GM19238 (cell line): ENCODE measurements at regions not wholly inside any gene's neighbourhood (a gene's known extent, or its start where the extent isn't known, plus 50 kb on each side); places are given as distances from the start of the nearest gene placed in this dataset.

ENCODE experiments used
- DNase-seq: peaks from one replicate; pipeline ENCODE4 v3.0.0; 2011; ENCODE audit warnings: low spot score; ENCODE audit not compliant: insufficient read length

- no peak for DNase-seq
Measured at GRCh38 chr10:29021591-29021990, 267.3 kb upstream of the LYZL1 start.

DNA sequence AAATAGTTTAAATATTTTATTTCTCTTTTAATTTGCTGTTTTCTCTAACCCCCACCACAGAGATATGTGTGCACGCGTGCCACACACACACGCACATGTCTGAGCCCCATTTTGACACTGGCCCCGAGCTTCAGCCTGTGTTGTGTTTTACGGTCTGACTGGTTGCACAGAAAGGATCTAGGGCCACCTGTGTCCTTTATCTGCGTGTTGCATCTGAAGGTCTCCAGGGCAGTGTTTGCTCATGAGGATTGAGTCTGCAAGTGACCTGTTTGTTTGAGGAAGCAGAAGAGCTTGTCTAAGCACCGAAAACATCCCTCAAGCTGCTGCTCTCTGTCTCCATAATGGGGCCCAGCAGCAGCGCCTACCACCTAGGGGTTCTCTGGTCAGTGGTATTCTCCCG lies 266.4 kb upstream of the LYZL1 start:
- DNase-seq: no peak

- no peak for DNase-seq
Measured at GRCh38 chr10:29023678-29024077, 265.2 kb upstream of the LYZL1 start.

GRCh38 chr10:29026065-29026797 lies 262.6 kb upstream of the LYZL1 start:
- no peak for DNase-seq

DNA sequence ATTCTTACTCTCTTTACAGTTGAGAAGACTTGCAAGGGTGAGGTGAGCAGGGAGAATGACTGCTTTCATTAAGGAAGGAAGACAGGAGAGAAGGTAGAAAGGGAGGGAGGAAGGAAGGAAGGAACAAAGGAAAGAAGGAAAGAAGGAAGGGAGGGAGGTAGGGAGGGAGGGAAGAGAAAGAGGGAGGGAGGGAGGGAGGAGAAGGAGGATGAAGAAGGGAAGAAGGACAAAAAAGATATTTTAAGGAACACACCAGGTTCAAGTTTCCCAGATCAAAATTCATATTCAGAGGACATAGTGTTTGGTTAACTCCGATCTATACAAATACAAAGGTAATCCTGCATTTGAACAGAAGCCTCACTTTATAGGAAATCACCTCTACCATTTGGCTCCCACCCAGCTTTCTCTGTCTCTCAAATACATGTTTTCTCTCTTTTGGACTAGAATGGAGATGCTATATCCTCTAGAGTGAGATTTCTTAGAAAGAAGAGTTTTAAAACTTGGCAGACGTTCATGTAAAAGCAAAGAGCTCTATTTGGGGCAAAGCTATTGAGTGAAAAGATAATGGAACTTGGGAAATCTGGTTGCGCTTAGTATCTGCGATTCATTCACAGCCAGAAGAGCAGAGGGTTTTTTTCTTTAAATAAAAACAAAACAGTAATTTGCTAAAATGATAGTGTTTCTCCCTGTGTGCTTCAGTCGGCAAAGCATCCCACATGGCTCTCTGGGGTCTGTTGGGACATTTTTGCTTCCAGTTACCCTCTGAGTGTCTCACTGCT lies 261.9 kb upstream of the LYZL1 start:
- no peak for DNase-seq

DNA sequence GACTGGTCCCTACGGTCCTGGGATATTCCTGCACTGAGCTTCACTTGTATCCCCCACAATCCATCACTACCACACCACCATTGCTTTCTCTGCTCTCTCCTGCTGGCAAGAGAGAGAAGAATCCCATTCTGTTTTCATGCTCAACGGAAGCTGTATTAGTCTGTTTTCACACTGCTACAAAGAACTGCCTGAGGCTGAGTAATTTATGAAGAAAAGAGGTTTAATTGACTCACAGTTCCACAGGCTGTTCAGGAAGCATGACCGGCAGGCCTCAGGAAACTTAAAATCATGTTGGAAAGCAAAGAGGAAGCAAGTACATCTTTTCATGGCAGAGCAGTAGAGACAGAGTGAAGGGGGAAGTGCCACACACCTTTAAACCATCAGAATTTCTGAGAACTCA lies 260.4 kb upstream of the LYZL1 start:
- no peak for DNase-seq

DNA sequence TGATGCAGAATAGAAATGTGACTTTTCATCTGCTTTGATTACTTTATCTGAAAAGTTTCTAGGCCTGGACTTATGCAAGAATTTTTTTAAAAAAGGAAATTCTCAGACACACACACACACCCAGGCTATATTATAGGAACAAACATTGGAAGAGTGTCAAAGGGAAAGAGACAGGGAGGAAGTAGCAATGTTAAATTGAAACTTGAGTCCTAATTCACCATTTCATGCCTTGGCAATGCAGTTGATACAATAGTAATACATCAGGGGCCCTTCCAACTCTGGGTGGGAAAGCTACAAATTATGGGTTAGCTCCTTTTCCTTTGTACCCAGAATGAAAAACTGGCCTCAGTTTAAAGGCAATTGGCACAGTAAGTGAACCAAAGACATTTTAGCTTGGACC lies 258.0 kb upstream of the LYZL1 start:
- DNase-seq: no peak

- no peak for DNase-seq
Measured at GRCh38 chr10:29032169-29032568, 256.7 kb upstream of the LYZL1 start.

DNA sequence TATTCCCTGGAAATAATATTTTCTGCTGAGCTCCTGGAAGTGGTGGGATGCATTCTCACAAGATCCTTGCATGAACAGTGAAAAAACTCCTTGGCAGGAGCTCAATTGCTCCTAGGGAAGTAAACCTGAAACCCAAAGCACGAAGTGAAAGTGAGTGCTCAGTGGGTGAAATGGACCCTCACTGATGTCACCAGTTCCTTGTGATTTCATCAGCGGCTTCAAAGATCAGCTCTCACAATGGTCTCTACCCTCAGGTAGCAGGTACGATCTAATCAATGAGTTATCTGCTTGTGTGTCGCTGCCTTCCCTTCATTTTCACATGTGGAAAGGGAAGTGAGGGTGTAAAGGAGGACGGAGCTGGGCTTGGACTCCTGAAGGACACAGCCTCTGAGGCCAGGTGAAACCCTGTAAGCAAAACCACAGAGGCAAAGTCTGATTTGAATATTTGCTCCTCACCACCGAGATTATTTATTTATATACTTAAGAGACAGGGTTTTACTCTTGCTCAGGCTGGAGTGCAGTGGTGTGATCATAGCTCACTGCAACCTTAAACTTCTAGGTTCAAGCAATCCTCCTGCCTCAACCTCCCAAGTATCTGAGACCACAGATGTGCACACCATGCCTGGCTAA lies 255.4 kb upstream of the LYZL1 start:
- no peak for DNase-seq

- DNase-seq: no peak
Measured at GRCh38 chr10:29034592-29034991, 254.3 kb upstream of the LYZL1 start.

GRCh38 chr10:29035721-29036120 lies 253.1 kb upstream of the LYZL1 start:
- no peak for DNase-seq

DNA sequence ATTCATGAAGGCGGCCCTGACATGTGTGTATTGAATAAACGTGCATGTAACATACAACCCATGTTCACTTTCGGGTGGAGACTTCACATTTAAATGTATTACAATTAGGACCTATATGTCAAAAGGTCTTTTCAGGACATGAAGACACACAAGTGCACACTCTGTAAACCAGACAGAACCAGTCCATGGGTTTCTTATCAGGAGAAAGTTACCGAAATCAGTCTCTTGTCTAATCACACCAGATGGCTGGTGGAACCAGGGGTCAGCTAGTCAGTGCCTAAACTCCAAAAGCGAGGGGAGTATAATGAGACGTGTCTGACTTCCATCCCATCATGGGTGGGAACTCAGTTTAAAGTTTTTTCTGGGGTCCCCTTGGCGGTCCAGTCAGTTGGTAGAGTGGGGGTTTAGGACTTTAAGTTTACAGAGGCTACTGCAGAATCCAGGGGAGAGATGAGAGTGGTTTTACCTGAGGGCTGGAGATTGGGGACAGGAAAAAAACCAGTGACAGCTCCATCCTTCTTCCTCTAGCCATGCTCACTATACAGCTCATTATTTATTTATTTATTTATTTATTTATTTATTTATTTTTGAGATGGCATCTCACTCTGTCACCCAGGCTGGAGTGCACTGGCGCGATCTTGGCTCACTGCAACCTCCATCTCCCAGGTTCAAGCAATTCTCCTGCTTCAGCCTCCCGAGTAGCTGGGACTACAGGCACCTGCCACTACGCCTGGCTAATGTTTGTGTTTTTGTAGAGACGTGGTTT lies 251.3 kb upstream of the LYZL1 start:
- DNase-seq: no peak

GRCh38 chr10:29039091-29039490 lies 249.8 kb upstream of the LYZL1 start:
- no peak for DNase-seq

DNA sequence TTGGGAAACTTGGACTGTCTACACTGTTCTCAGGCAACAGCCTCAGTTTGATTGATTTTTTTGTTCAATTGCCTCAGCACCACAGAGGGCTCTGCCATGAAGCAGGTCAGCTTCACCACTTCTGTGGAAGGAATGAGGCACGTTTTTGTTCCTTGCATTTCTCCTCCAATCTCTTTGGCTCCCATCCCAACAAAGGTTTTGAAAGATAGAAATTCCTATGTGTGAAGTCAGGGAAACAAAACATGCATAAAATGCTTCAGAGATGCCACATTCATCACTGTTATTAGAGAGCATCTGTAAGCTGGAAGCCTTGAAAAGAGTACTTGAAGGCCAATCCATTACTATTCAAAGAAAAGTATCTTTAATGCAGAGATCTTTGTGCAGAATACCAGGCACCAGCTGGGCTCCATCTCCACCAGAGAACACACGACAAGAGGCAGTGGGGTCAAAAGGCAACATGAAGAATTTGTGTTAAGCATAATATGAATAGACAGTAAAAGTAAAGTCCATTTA lies 249.1 kb upstream of the LYZL1 start:
- no peak for DNase-seq

GRCh38 chr10:29041616-29042015 lies 247.3 kb upstream of the LYZL1 start:
- DNase-seq: no peak

- DNase-seq: no peak
Measured at GRCh38 chr10:29048506-29048905, 240.4 kb upstream of the LYZL1 start.

GRCh38 chr10:29050081-29050480 lies 238.8 kb upstream of the LYZL1 start:
- DNase-seq: no peak

- no peak for DNase-seq
Measured at GRCh38 chr10:29055101-29055500, 233.8 kb upstream of the LYZL1 start.

DNA sequence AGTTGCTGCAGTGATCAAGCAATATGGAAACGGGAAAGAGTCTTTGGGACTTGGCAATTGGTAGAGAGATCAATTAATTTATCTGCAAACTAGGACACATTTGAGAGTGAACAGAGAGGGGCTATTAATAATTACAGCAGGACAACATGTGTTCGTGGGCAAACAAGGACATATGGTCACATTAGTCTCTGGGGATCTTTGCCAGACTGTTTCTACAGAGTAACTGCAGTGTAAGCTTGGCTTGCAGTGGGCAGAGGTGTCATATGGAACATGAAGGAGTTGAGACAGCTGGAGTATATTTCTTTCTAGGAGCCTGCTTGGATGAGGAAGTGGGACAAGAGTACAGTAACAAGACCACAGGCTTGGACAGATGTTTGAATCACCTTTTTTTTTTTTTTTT lies 232.1 kb upstream of the LYZL1 start:
- no peak for DNase-seq

- DNase-seq: no peak
Measured at GRCh38 chr10:29057822-29058331, 231.0 kb upstream of the LYZL1 start.
